ENCODE measurements at regions not wholly inside any gene's neighbourhood (a gene's known extent, or its start where the extent isn't known, plus 50 kb on each side); places are given as distances from the start of the nearest gene placed in this dataset.
"Not testable (repeated sequence)": the region's sequence is repeated elsewhere in the genome, so short reads cannot be mapped to it uniquely, and the experiment has no call there.

DNA sequence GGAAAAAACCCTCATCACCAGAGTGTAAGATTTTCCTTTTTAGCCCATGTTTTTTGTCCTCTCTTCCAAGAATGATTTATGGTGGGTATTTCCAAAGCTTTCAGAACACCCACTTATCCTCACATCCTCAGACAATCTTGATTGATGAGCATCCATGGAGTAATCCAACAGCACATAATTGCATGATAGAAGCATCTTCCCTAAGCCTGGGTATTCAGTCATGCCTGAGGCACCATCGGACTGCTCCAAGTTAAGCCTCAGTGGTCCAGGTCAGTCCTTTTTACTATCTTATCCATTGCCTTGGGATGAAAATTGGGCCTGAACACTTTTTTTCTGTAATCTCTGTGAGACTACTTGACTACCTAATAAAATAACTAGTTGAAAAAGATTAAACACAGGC, 676.0 kb upstream of the SEMA6D start:
- no peak overlapping the region for H3K9ac ChIP-seq (ENCODE audit: low read length)
- no peak overlapping the region for H3K4me3 ChIP-seq (ENCODE audit: low read length)
- no peaks in the 10 kb centered on the region for H3K4me1 ChIP-seq (ENCODE audit: low read length)
- no peaks in the 10 kb centered on the region for H3K79me2 ChIP-seq (ENCODE audit: low read length)
- H2AFZ ChIP-seq (ENCODE audit: low read length), result no peak overlapping the region
- H3K27me3 ChIP-seq (replicated peaks; ENCODE audit: insufficient read depth, low read length), result no peaks in the 10 kb centered on the region
- H3K27ac ChIP-seq (ENCODE audit: low read length), result no peak overlapping the region
- TF ChIP-seq, protein P1, sequence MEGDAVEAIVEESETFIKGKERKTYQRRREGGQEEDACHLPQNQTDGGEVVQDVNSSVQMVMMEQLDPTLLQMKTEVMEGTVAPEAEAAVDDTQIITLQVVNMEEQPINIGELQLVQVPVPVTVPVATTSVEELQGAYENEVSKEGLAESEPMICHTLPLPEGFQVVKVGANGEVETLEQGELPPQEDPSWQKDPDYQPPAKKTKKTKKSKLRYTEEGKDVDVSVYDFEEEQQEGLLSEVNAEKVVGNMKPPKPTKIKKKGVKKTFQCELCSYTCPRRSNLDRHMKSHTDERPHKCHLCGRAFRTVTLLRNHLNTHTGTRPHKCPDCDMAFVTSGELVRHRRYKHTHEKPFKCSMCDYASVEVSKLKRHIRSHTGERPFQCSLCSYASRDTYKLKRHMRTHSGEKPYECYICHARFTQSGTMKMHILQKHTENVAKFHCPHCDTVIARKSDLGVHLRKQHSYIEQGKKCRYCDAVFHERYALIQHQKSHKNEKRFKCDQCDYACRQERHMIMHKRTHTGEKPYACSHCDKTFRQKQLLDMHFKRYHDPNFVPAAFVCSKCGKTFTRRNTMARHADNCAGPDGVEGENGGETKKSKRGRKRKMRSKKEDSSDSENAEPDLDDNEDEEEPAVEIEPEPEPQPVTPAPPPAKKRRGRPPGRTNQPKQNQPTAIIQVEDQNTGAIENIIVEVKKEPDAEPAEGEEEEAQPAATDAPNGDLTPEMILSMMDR (IDR thresholded peaks at IDR 0.05; ENCODE audit: low read length), result no peak
- no peak for TF ChIP-seq EZH2phosphoT487 (IDR thresholded peaks at IDR 0.05; ENCODE audit: low read length)
- H3K9me2 ChIP-seq (replicated peaks; ENCODE audit: insufficient read depth, low read length), result no peaks in the 10 kb centered on the region
- no peaks in the 10 kb centered on the region for H4K20me1 ChIP-seq (ENCODE audit: insufficient read depth, low read length)
- no peak overlapping the region for H3K4me2 ChIP-seq (ENCODE audit: low read depth, low read length)
- no peaks in the 10 kb centered on the region for H3F3A ChIP-seq (ENCODE audit: insufficient read depth, low read length)
- no peaks in the 10 kb centered on the region for H3K9me3 ChIP-seq (replicated peaks; ENCODE audit: insufficient read depth, low read length)
- H3K36me3 ChIP-seq (replicated peaks; ENCODE audit: insufficient read depth, low read length), result no peaks in the 10 kb centered on the region
- DNase-seq, result no peak

DNA sequence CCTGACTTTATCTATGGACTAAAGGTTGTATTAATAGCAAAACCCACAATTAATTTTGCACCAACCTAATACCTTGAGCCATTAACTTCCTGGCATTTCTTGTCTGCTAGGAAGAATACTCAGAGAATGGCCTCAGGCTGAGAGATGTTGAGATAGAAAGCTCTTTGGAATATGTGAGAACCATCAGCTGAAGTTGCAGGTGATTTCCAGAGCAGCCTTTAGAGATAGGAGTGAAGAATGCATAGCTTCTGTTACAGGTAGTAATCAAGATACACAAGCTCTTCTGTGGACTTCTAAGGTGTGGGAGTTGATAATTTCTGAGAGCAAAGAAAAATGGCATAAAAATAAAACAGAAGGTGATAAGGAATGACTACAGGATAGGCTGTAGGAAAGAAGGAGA, 669.3 kb upstream of the SEMA6D start:
- H3K4me2 ChIP-seq (ENCODE audit: low read depth, low read length); H3K27me3 ChIP-seq (replicated peaks; ENCODE audit: insufficient read depth, low read length); H2AFZ ChIP-seq (ENCODE audit: low read length); H3F3A ChIP-seq (ENCODE audit: insufficient read depth, low read length); H3K36me3 ChIP-seq (replicated peaks; ENCODE audit: insufficient read depth, low read length); DNase-seq; H3K9me2 ChIP-seq (replicated peaks; ENCODE audit: insufficient read depth, low read length); H3K4me3 ChIP-seq (ENCODE audit: low read length); H3K4me1 ChIP-seq (ENCODE audit: low read length); H3K27ac ChIP-seq (ENCODE audit: low read length); H3K79me2 ChIP-seq (ENCODE audit: low read length); H3K9me3 ChIP-seq (replicated peaks; ENCODE audit: insufficient read depth, low read length); H3K9ac ChIP-seq (ENCODE audit: low read length); H4K20me1 ChIP-seq (ENCODE audit: insufficient read depth, low read length): not testable (repeated sequence)

DNA sequence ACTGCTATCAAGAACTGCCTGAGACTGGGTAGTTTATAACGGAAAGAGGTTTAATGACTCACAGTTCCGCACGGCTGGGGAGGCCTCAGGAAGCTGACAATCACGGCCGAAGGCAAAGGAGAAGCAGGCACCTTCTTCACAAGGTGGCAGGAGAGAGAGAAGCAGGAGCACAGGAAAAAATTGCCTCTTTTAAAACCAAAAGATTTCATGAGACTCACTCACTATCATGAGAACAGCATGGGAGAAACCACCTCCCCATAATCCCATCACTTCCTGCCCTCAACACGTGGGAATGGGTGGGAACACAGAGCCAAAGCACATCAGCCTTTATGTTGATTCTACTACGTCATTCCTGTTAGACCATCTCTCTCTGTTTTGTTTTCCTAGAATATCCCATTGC, 650.9 kb upstream of the SEMA6D start:
- H3K79me2 ChIP-seq (ENCODE audit: low read length), result no peaks in the 10 kb centered on the region
- H3K9me2 ChIP-seq (replicated peaks; ENCODE audit: insufficient read depth, low read length), result no peaks in the 10 kb centered on the region
- H3K9me3 ChIP-seq (replicated peaks; ENCODE audit: insufficient read depth, low read length), result no peaks in the 10 kb centered on the region; the same call in 1 of the 2 replicates
- no peaks in the 10 kb centered on the region for H3K4me1 ChIP-seq (ENCODE audit: low read length)
- H3K4me3 ChIP-seq (ENCODE audit: low read length), result no peak overlapping the region
- H3K4me2 ChIP-seq (ENCODE audit: low read depth, low read length), result no peak overlapping the region
- H3K27ac ChIP-seq (ENCODE audit: low read length), result no peak overlapping the region
- DNase-seq, result no peak
- no peaks in the 10 kb centered on the region for H3F3A ChIP-seq (ENCODE audit: insufficient read depth, low read length)
- TF ChIP-seq EZH2phosphoT487 (IDR thresholded peaks at IDR 0.05; ENCODE audit: low read length) (no peak), EZH2 (optimal IDR thresholded peaks at IDR 0.05; ENCODE audit: low read depth, low read length) (no peak)
- TF ChIP-seq, protein P1 (IDR thresholded peaks at IDR 0.05; ENCODE audit: low read length), result no peak
- no peaks in the 10 kb centered on the region for H3K27me3 ChIP-seq (replicated peaks; ENCODE audit: insufficient read depth, low read length)
- H4K20me1 ChIP-seq (ENCODE audit: insufficient read depth, low read length), result no peaks in the 10 kb centered on the region
- no peak overlapping the region for H3K9ac ChIP-seq (ENCODE audit: low read length)
- H3K36me3 ChIP-seq (replicated peaks; ENCODE audit: insufficient read depth, low read length), result no peaks in the 10 kb centered on the region
- no peak overlapping the region for H2AFZ ChIP-seq (ENCODE audit: low read length)

DNA sequence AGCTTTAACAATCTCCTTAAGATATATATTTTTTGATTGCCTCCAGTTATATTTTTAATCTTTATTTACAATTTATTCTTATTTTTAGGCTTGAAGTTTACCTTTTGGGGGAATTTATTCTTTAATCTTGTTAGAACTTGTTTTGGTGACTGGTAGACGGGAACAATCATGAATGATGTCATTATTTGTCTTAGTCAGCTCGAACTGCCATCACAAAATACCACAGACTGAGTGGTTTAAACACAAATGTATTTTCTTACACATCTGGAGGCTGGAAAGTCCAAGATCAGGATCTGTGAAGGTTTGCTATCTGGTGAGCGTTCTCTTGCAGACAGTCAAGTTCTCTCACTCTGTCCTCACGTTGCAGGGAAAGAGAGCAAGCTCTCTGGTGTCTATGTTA, 639.5 kb upstream of the SEMA6D start:
- H3K9ac ChIP-seq (ENCODE audit: low read length); H3K9me2 ChIP-seq (replicated peaks; ENCODE audit: insufficient read depth, low read length); H3K9me3 ChIP-seq (replicated peaks; ENCODE audit: insufficient read depth, low read length); H3K79me2 ChIP-seq (ENCODE audit: low read length); H3K4me2 ChIP-seq (ENCODE audit: low read depth, low read length); H3K27me3 ChIP-seq (replicated peaks; ENCODE audit: insufficient read depth, low read length); H3K36me3 ChIP-seq (replicated peaks; ENCODE audit: insufficient read depth, low read length); DNase-seq; H3F3A ChIP-seq (ENCODE audit: insufficient read depth, low read length); H3K4me3 ChIP-seq (ENCODE audit: low read length); H3K27ac ChIP-seq (ENCODE audit: low read length); H4K20me1 ChIP-seq (ENCODE audit: insufficient read depth, low read length); H2AFZ ChIP-seq (ENCODE audit: low read length); H3K4me1 ChIP-seq (ENCODE audit: low read length): not testable (repeated sequence)

Data from MM.1S (cell line).